ENCODE measurements at regions not wholly inside any gene's neighbourhood (a gene's known extent, or its start where the extent isn't known, plus 50 kb on each side); places are given as distances from the start of the nearest gene placed in this dataset.

- intact Hi-C loops (cut with DNase I): no loop called here
- no peak overlapping the region for H3K9ac ChIP-seq (ENCODE audit: low read depth in 2 of 2, low read length in 2 of 2)
- no peaks in the 10 kb centered on the region for H3K36me3 ChIP-seq
- no peak overlapping the region for H3K4me3 ChIP-seq
- no peaks in the 10 kb centered on the region for H3K9me3 ChIP-seq
- no peak for DNase-seq
- no peak for TF ChIP-seq CTCF (IDR thresholded peaks at IDR 0.05)
- H3K27ac ChIP-seq: no peak overlapping the region
- no peaks in the 10 kb centered on the region for H3K27me3 ChIP-seq
- no peaks in the 10 kb centered on the region for H3K4me1 ChIP-seq
Observed at GRCh38 chr5:60261732-60262131, 368.2 kb upstream of the PDE4D start.

- H3K36me3 ChIP-seq: no peaks in the 10 kb centered on the region
Observed at GRCh38 chr5:60260658-60261057, 367.1 kb upstream of the PDE4D start.

GRCh38 chr5:60259730-60260129 lies 366.2 kb upstream of the PDE4D start:
- intact Hi-C loops (cut with DNase I): no loop called here
- no peak for DNase-seq
- no peak overlapping the region for H3K9ac ChIP-seq (ENCODE audit: low read depth in 2 of 2, low read length in 2 of 2)
- H3K9me3 ChIP-seq: no peaks in the 10 kb centered on the region
- H3K4me3 ChIP-seq: no peak overlapping the region
- no peaks in the 10 kb centered on the region for H3K27me3 ChIP-seq
- H3K4me1 ChIP-seq: no peaks in the 10 kb centered on the region
- no peak for TF ChIP-seq CTCF (IDR thresholded peaks at IDR 0.05)
- H3K36me3 ChIP-seq: no peaks in the 10 kb centered on the region
- H3K27ac ChIP-seq: no peak overlapping the region

More at GRCh38 chr5:60260658-60261057, 367.1 kb upstream of the PDE4D start:
- Histone ChIP-seq H3K9ac (ENCODE audit: low read depth in 2 of 2, low read length in 2 of 2) (no peak overlapping the region), H3K9me3 (no peaks in the 10 kb centered on the region), H3K27ac (no peak overlapping the region), H3K4me3 (no peak overlapping the region), H3K4me1 (no peaks in the 10 kb centered on the region), H3K27me3 (no peaks in the 10 kb centered on the region)
- no peak for TF ChIP-seq CTCF (IDR thresholded peaks at IDR 0.05)
- DNase-seq: no peak
- intact Hi-C loops (cut with DNase I): no loop called here

GRCh38 chr5:60257596-60258271 lies 364.2 kb upstream of the PDE4D start:
- H3K27me3 ChIP-seq: no peaks in the 10 kb centered on the region
- no peak for DNase-seq
- no peak for TF ChIP-seq CTCF (IDR thresholded peaks at IDR 0.05)
- no peak overlapping the region for H3K27ac ChIP-seq
- H3K4me3 ChIP-seq: no peak overlapping the region
- intact Hi-C loops (cut with DNase I): no loop called here
- no peaks in the 10 kb centered on the region for H3K4me1 ChIP-seq
- H3K9ac ChIP-seq (ENCODE audit: low read depth in 2 of 2, low read length in 2 of 2): no peak overlapping the region
- no peaks in the 10 kb centered on the region for H3K36me3 ChIP-seq
- no peaks in the 10 kb centered on the region for H3K9me3 ChIP-seq

- no peaks in the 10 kb centered on the region for H3K27me3 ChIP-seq
- H3K4me1 ChIP-seq: no peaks in the 10 kb centered on the region
- no peak for TF ChIP-seq CTCF (IDR thresholded peaks at IDR 0.05)
- no peak for DNase-seq
- H3K4me3 ChIP-seq: no peak overlapping the region
- intact Hi-C loops (cut with DNase I): no loop called here
- H3K27ac ChIP-seq: no peak overlapping the region
- no peaks in the 10 kb centered on the region for H3K36me3 ChIP-seq
- no peak overlapping the region for H3K9ac ChIP-seq (ENCODE audit: low read depth in 2 of 2, low read length in 2 of 2)
- H3K9me3 ChIP-seq: no peaks in the 10 kb centered on the region
Observed at GRCh38 chr5:60256546-60256945, 363.0 kb upstream of the PDE4D start.

All from colonic mucosa (tissue), 4 donors.